ENCODE measurements at regions not wholly inside any gene's neighbourhood (a gene's known extent, or its start where the extent isn't known, plus 50 kb on each side); places are given as distances from the start of the nearest gene placed in this dataset.

GRCh38 chr2:128793404-128793803 lies 474.7 kb upstream of the HS6ST1 start:
- Mint-ChIP-seq H3K9me3 (peaks cover 6% of the 10 kb centered on the region), H3K27ac (no peak overlapping the region), H3K36me3 (ENCODE audit: low read depth) (no peaks in the 10 kb centered on the region), H3K4me3 (no peak overlapping the region), H3K4me1 (no peaks in the 10 kb centered on the region), H3K27me3 (no peaks in the 10 kb centered on the region)
- ChIA-PET CTCF (no interaction called here), POLR2A (no interaction called here)
- no peak for DNase-seq

GRCh38 chr2:128794285-128794684 lies 475.6 kb upstream of the HS6ST1 start:
- ChIA-PET POLR2A (no interaction called here), CTCF (no interaction called here)
- H3K4me3 Mint-ChIP-seq = no peak overlapping the region
- no peaks in the 10 kb centered on the region for H3K9me3 Mint-ChIP-seq
- no peaks in the 10 kb centered on the region for H3K36me3 Mint-ChIP-seq (ENCODE audit: low read depth)
- no peaks in the 10 kb centered on the region for H3K4me1 Mint-ChIP-seq
- H3K27ac Mint-ChIP-seq = no peak overlapping the region
- no peak for DNase-seq
- no peaks in the 10 kb centered on the region for H3K27me3 Mint-ChIP-seq

GRCh38 chr2:128796321-128796720 lies 477.7 kb upstream of the HS6ST1 start:
- POLR2A ChIA-PET = no interaction called here
- Mint-ChIP-seq H3K9me3 (no peaks in the 10 kb centered on the region), H3K27ac (no peak overlapping the region), H3K27me3 (no peaks in the 10 kb centered on the region), H3K4me1 (no peaks in the 10 kb centered on the region), H3K36me3 (ENCODE audit: low read depth) (no peaks in the 10 kb centered on the region), H3K4me3 (no peak overlapping the region)
- no peak for DNase-seq
- CTCF ChIA-PET = no interaction called here

GRCh38 chr2:128797092-128797491 lies 478.4 kb upstream of the HS6ST1 start:
- POLR2A ChIA-PET = no interaction called here
- no peak overlapping the region for H3K4me3 Mint-ChIP-seq
- H3K36me3 Mint-ChIP-seq (ENCODE audit: low read depth) = no peaks in the 10 kb centered on the region
- DNase-seq = no peak
- H3K27ac Mint-ChIP-seq = no peak overlapping the region
- no peaks in the 10 kb centered on the region for H3K27me3 Mint-ChIP-seq
- no peaks in the 10 kb centered on the region for H3K9me3 Mint-ChIP-seq
- CTCF ChIA-PET = no interaction called here
- no peaks in the 10 kb centered on the region for H3K4me1 Mint-ChIP-seq

- Mint-ChIP-seq H3K36me3 (ENCODE audit: low read depth) (no peaks in the 10 kb centered on the region), H3K27ac (no peak overlapping the region), H3K4me1 (no peaks in the 10 kb centered on the region), H3K9me3 (no peaks in the 10 kb centered on the region), H3K4me3 (no peak overlapping the region), H3K27me3 (no peaks in the 10 kb centered on the region)
- POLR2A ChIA-PET = no interaction called here
- CTCF ChIA-PET = no interaction called here
- no peak for DNase-seq
Measured at GRCh38 chr2:128797533-128797932, 478.9 kb upstream of the HS6ST1 start.

GRCh38 chr2:128797937-128798336 lies 479.3 kb upstream of the HS6ST1 start:
- H3K9me3 Mint-ChIP-seq = no peaks in the 10 kb centered on the region
- ChIA-PET CTCF (no interaction called here), POLR2A (no interaction called here)
- H3K36me3 Mint-ChIP-seq (ENCODE audit: low read depth) = no peaks in the 10 kb centered on the region
- H3K27ac Mint-ChIP-seq = no peak overlapping the region
- no peaks in the 10 kb centered on the region for H3K4me1 Mint-ChIP-seq
- H3K27me3 Mint-ChIP-seq = peaks cover under 1% of the 10 kb centered on the region
- no peak for DNase-seq
- no peak overlapping the region for H3K4me3 Mint-ChIP-seq

- Mint-ChIP-seq H3K9me3 (no peaks in the 10 kb centered on the region), H3K27me3 (peaks cover 5% of the 10 kb centered on the region), H3K36me3 (ENCODE audit: low read depth) (no peaks in the 10 kb centered on the region), H3K4me3 (no peak overlapping the region), H3K27ac (no peak overlapping the region), H3K4me1 (no peaks in the 10 kb centered on the region)
- ChIA-PET CTCF (no interaction called here), POLR2A (no interaction called here)
- no peak for DNase-seq
Measured at GRCh38 chr2:128798502-128799283, 480.0 kb upstream of the HS6ST1 start.

- Mint-ChIP-seq H3K4me1 (no peaks in the 10 kb centered on the region), H3K4me3 (no peak overlapping the region), H3K27ac (no peak overlapping the region), H3K27me3 (peaks cover 7% of the 10 kb centered on the region), H3K36me3 (ENCODE audit: low read depth) (no peaks in the 10 kb centered on the region), H3K9me3 (no peaks in the 10 kb centered on the region)
- CTCF ChIA-PET = no interaction called here
- POLR2A ChIA-PET = no interaction called here
- no peak for DNase-seq
Measured at GRCh38 chr2:128799284-128799552, 480.6 kb upstream of the HS6ST1 start.

GRCh38 chr2:128799730-128800129 lies 481.1 kb upstream of the HS6ST1 start:
- CTCF ChIA-PET = no interaction called here
- Mint-ChIP-seq H3K36me3 (ENCODE audit: low read depth) (no peaks in the 10 kb centered on the region), H3K9me3 (no peaks in the 10 kb centered on the region), H3K27me3 (peaks cover 11% of the 10 kb centered on the region), H3K27ac (no peak overlapping the region), H3K4me3 (no peak overlapping the region), H3K4me1 (no peaks in the 10 kb centered on the region)
- POLR2A ChIA-PET = no interaction called here
- DNase-seq = no peak

- H3K9me3 Mint-ChIP-seq = no peaks in the 10 kb centered on the region
- H3K4me1 Mint-ChIP-seq = no peaks in the 10 kb centered on the region
- peaks cover 13% of the 10 kb centered on the region for H3K27me3 Mint-ChIP-seq
- no peak overlapping the region for H3K4me3 Mint-ChIP-seq
- ChIA-PET CTCF (no interaction called here), POLR2A (no interaction called here)
- H3K36me3 Mint-ChIP-seq (ENCODE audit: low read depth) = no peaks in the 10 kb centered on the region
- no peak for DNase-seq
- H3K27ac Mint-ChIP-seq = no peak overlapping the region
Measured at GRCh38 chr2:128801576-128801975, 482.9 kb upstream of the HS6ST1 start.

GRCh38 chr2:128803222-128803621 lies 484.6 kb upstream of the HS6ST1 start:
- no peaks in the 10 kb centered on the region for H3K36me3 Mint-ChIP-seq (ENCODE audit: low read depth)
- peaks cover 13% of the 10 kb centered on the region for H3K27me3 Mint-ChIP-seq
- ChIA-PET POLR2A (no interaction called here), CTCF (no interaction called here)
- no peak overlapping the region for H3K4me3 Mint-ChIP-seq
- no peak for DNase-seq
- H3K4me1 Mint-ChIP-seq = no peaks in the 10 kb centered on the region
- H3K9me3 Mint-ChIP-seq = no peaks in the 10 kb centered on the region
- H3K27ac Mint-ChIP-seq = no peak overlapping the region

- POLR2A ChIA-PET = no interaction called here
- peaks cover 2% of the 10 kb centered on the region for H3K9me3 Mint-ChIP-seq
Measured at GRCh38 chr2:128805237-128805636, 486.6 kb upstream of the HS6ST1 start.

GRCh38 chr2:128805918-128806317 lies 487.2 kb upstream of the HS6ST1 start:
- DNase-seq = no peak
- ChIA-PET POLR2A (no interaction called here), CTCF (no interaction called here)
- Mint-ChIP-seq H3K4me1 (no peaks in the 10 kb centered on the region), H3K36me3 (ENCODE audit: low read depth) (no peaks in the 10 kb centered on the region), H3K9me3 (peaks cover 5% of the 10 kb centered on the region), H3K4me3 (no peak overlapping the region), H3K27ac (no peak overlapping the region), H3K27me3 (peaks cover 13% of the 10 kb centered on the region)

More at GRCh38 chr2:128805237-128805636, 486.6 kb upstream of the HS6ST1 start:
- DNase-seq = no peak
- CTCF ChIA-PET = no interaction called here
- Mint-ChIP-seq H3K27ac (no peak overlapping the region), H3K27me3 (peaks cover 13% of the 10 kb centered on the region), H3K4me3 (no peak overlapping the region), H3K4me1 (no peaks in the 10 kb centered on the region), H3K36me3 (ENCODE audit: low read depth) (no peaks in the 10 kb centered on the region)

- no peak overlapping the region for H3K27ac Mint-ChIP-seq
- peaks cover 5% of the 10 kb centered on the region for H3K9me3 Mint-ChIP-seq
- POLR2A ChIA-PET = no interaction called here
- H3K36me3 Mint-ChIP-seq (ENCODE audit: low read depth) = no peaks in the 10 kb centered on the region
- CTCF ChIA-PET = no interaction called here
- H3K27me3 Mint-ChIP-seq = peaks cover 13% of the 10 kb centered on the region
- H3K4me1 Mint-ChIP-seq = no peaks in the 10 kb centered on the region
- no peak for DNase-seq
- no peak overlapping the region for H3K4me3 Mint-ChIP-seq
Measured at GRCh38 chr2:128807317-128807716, 488.6 kb upstream of the HS6ST1 start.
